Transverse colon (tissue), 3 donors: ENCODE measurements at regions not wholly inside any gene's neighbourhood (a gene's known extent, or its start where the extent isn't known, plus 50 kb on each side); places are given as distances from the start of the nearest gene placed in this dataset.

ENCODE experiments used
- CTCF ChIP-seq, 5 experiments: fragments of 200-600 bp in 3 of 5; fragments of 450-650 bp in 2 of 5; sonication (generic) in 3 of 5; IDR thresholded peaks; 1 replicate in 2 of 5; 2 replicates in 3 of 5; pipeline ENCODE4 v1.5.1; 2016 to 2017; ENCODE audit warnings: antibody characterized with exemption in 5 of 5, inconsistent platforms in 3 of 5, mild to moderate bottlenecking in 2 of 5, moderate library complexity in 1 of 5
- EP300 ChIP-seq: sonication (generic); formaldehyde crosslinking; IDR thresholded peaks from one replicate; pipeline ENCODE4 v1.6.1; 2017; ENCODE audit warnings: antibody characterized with exemption, low read depth

GRCh38 chr11:113532697-113533424 lies 57.7 kb upstream of the DRD2 start:
- peak; percentile 65 to 86 (median 81) for TF ChIP-seq CTCF (IDR thresholded peaks at IDR 0.05)
- no peak for TF ChIP-seq EP300
